WTC11 (cell line): ENCODE measurements at regions not wholly inside any gene's neighbourhood (a gene's known extent, or its start where the extent isn't known, plus 50 kb on each side); places are given as distances from the start of the nearest gene placed in this dataset.

ENCODE experiments used
- ATAC-seq: fragments of 200-7000 bp; cut with Tn5 transposase; 2 replicates; pipeline ENCODE4 v1.10.0; 2021; ENCODE audit warnings: mild to moderate bottlenecking, moderate library complexity
- CTCF ChIA-PET: fragments of 300-600 bp; sonication (Branson Sonifier 250); formaldehyde crosslinking; loops from one replicate; lab custom pipeline; 2021; ENCODE audit warnings: antibody characterized with exemption; lab: Charles Lee
- POLR2A ChIA-PET: fragments of 350-600 bp; sonication (Branson Sonifier 250); formaldehyde crosslinking; loops from one replicate; lab custom pipeline; 2021; ENCODE audit warnings: antibody characterized with exemption; lab: Charles Lee
- DNase-seq: peaks from one replicate; pipeline ENCODE4 v3.0.0; 2021; ENCODE audit warnings: low spot score
- H3K27ac Mint-ChIP-seq: 2 replicates; pipeline ENCODE4 v1.8.0; 2021; ENCODE audit warnings: mixed read lengths
- H3K27me3 Mint-ChIP-seq: 2 replicates; pipeline ENCODE4 v1.8.0; 2021; ENCODE audit warnings: low read depth, mild to moderate bottlenecking, moderate library complexity, mixed read lengths
- H3K36me3 Mint-ChIP-seq: 2 replicates; pipeline ENCODE4 v1.8.0; 2021; ENCODE audit warnings: mixed read lengths
- H3K4me1 Mint-ChIP-seq: 2 replicates; pipeline ENCODE4 v1.8.0; 2022; ENCODE audit warnings: mixed read lengths
- H3K4me3 Mint-ChIP-seq: 2 replicates; pipeline ENCODE4 v1.8.0; 2021; ENCODE audit warnings: mild to moderate bottlenecking, moderate library complexity, mixed read lengths
- H3K9me3 Mint-ChIP-seq: 2 replicates; pipeline ENCODE4 v1.8.0; 2021; ENCODE audit warnings: mixed read lengths
- ATF2 ChIP-seq: sonication (generic); formaldehyde crosslinking; IDR thresholded peaks from 2 replicates; pipeline ENCODE4 v1.8.1; 2022; ENCODE audit warnings: low read depth, missing genetic modification reagents, borderline replicate concordance
- ELF4 ChIP-seq: sonication (generic); formaldehyde crosslinking; IDR thresholded peaks from 2 replicates; pipeline ENCODE4 v1.8.1; 2022; ENCODE audit warnings: low read depth, mild to moderate bottlenecking, moderate library complexity, missing genetic modification reagents
- ETV6 ChIP-seq: sonication (generic); formaldehyde crosslinking; IDR thresholded peaks from 2 replicates; pipeline ENCODE4 v1.8.1; 2022; ENCODE audit warnings: mild to moderate bottlenecking, missing genetic modification reagents
- FOXP1 ChIP-seq: sonication (generic); formaldehyde crosslinking; IDR thresholded peaks from 2 replicates; pipeline ENCODE4 v1.8.0; 2022; ENCODE audit warnings: missing genetic modification reagents, mild to moderate bottlenecking, moderate library complexity, borderline replicate concordance
- GABPB1 ChIP-seq: sonication (generic); formaldehyde crosslinking; IDR thresholded peaks from 2 replicates; pipeline ENCODE4 v1.8.1; 2023; ENCODE audit warnings: mild to moderate bottlenecking, missing genetic modification reagents
- GRHL2 ChIP-seq: fragments of 250-450 bp; sonication (Bioruptor Pico); IDR thresholded peaks from 2 replicates; pipeline ENCODE4 v1.8.0; 2022; ENCODE audit warnings: mild to moderate bottlenecking, moderate library complexity; ENCODE audit not compliant: insufficient replicate concordance, severe bottlenecking
- MXD4 ChIP-seq: fragments of 250-450 bp; sonication (Bioruptor Pico); IDR thresholded peaks from 2 replicates; pipeline ENCODE4 v1.8.0; 2021; ENCODE audit warnings: mild to moderate bottlenecking, moderate library complexity, borderline replicate concordance
- NFATC4 ChIP-seq: fragments of 250-450 bp; sonication (Bioruptor Pico); IDR thresholded peaks from 2 replicates; pipeline ENCODE4 v1.9.0; 2021; ENCODE audit warnings: mild to moderate bottlenecking
- SOX15 ChIP-seq: fragments of 250-450 bp; sonication (Bioruptor Pico); IDR thresholded peaks from 2 replicates; pipeline ENCODE4 v1.9.0; 2021; ENCODE audit warnings: mild to moderate bottlenecking
- SP1 ChIP-seq: sonication (generic); formaldehyde crosslinking; conservative IDR thresholded peaks from 2 replicates; pipeline ENCODE4 v1.8.1; 2022; ENCODE audit warnings: missing genetic modification reagents
- TEAD1 ChIP-seq: sonication (generic); formaldehyde crosslinking; IDR thresholded peaks from 2 replicates; pipeline ENCODE4 v1.8.0; 2022; ENCODE audit warnings: mild to moderate bottlenecking, missing genetic modification reagents
- USF2 ChIP-seq: sonication (generic); formaldehyde crosslinking; IDR thresholded peaks from 2 replicates; pipeline ENCODE4 v1.8.1; 2023; ENCODE audit warnings: mild to moderate bottlenecking, missing genetic modification reagents, moderate library complexity
- ZNF396 ChIP-seq: fragments of 250-450 bp; sonication (Bioruptor Pico); IDR thresholded peaks from 2 replicates; pipeline ENCODE4 v1.8.0; 2021; ENCODE audit warnings: mild to moderate bottlenecking, moderate library complexity, borderline replicate concordance
- TF ChIP-seq, protein P1 (sequence below): sonication (generic); formaldehyde crosslinking; IDR thresholded peaks from 2 replicates; pipeline ENCODE4 v1.8.1; 2022; ENCODE audit warnings: mild to moderate bottlenecking, missing genetic modification reagents, moderate library complexity, borderline replicate concordance
- TF ChIP-seq, protein P2 (sequence below): fragments of 250-450 bp; sonication (Bioruptor Pico); IDR thresholded peaks from 2 replicates; pipeline ENCODE4 v1.8.0; 2021; ENCODE audit warnings: mild to moderate bottlenecking
- TF ChIP-seq, protein P3 (sequence below): sonication (generic); formaldehyde crosslinking; IDR thresholded peaks from 2 replicates; pipeline ENCODE4 v1.8.1; 2023; ENCODE audit warnings: mild to moderate bottlenecking, missing genetic modification reagents, borderline replicate concordance

DNA sequence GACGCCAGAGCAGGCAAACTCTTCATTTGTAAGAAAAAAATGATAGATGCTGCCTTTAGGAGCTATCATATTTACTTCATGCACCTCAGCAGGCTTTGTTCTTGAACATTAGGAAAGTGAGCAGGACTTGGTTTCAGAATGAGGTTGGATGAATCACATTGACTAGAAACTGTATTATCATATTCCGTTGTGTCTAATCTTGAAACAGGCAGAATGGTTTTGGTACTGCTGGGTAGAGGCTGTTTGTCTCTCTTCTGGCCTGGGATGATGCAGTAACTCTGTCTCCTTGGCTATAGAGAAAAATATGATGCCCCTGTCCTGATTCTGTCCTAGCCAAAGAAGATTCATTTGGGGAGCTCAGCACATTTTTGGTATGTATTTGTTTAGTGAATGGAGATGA is 344.2 kb upstream of the GRM7 start:
- H3K36me3 Mint-ChIP-seq = peaks cover 38% of the 10 kb centered on the region
- POLR2A ChIA-PET = no interaction called here
- H3K4me3 Mint-ChIP-seq = no peak overlapping the region
- TF ChIP-seq FOXP1 (no peak), SOX15 (CRISPR knock-in tag) (no peak), MXD4 (CRISPR knock-in tag) (no peak), SP1 (CRISPR knock-in tag) (no peak), ELF4 (CRISPR knock-in tag) (no peak), GABPB1 (CRISPR knock-in tag) (no peak), USF2 (no peak), GRHL2 (no peak), ATF2 (CRISPR knock-in tag) (no peak)
- TF ChIP-seq, protein P1, sequence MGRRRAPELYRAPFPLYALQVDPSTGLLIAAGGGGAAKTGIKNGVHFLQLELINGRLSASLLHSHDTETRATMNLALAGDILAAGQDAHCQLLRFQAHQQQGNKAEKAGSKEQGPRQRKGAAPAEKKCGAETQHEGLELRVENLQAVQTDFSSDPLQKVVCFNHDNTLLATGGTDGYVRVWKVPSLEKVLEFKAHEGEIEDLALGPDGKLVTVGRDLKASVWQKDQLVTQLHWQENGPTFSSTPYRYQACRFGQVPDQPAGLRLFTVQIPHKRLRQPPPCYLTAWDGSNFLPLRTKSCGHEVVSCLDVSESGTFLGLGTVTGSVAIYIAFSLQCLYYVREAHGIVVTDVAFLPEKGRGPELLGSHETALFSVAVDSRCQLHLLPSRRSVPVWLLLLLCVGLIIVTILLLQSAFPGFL (CRISPR knock-in tag) = no peak
- TF ChIP-seq, protein P2, sequence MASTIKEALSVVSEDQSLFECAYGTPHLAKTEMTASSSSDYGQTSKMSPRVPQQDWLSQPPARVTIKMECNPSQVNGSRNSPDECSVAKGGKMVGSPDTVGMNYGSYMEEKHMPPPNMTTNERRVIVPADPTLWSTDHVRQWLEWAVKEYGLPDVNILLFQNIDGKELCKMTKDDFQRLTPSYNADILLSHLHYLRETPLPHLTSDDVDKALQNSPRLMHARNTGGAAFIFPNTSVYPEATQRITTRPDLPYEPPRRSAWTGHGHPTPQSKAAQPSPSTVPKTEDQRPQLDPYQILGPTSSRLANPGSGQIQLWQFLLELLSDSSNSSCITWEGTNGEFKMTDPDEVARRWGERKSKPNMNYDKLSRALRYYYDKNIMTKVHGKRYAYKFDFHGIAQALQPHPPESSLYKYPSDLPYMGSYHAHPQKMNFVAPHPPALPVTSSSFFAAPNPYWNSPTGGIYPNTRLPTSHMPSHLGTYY (CRISPR knock-in tag) = no peak
- no peak overlapping the region for H3K27ac Mint-ChIP-seq
- DNase-seq (no peak), ATAC-seq (no peak)
- peaks cover 66% of the 10 kb centered on the region for H3K9me3 Mint-ChIP-seq
- H3K4me1 Mint-ChIP-seq = peaks cover 10% of the 10 kb centered on the region
- no peaks in the 10 kb centered on the region; the same call in 1 of the 2 replicates for H3K27me3 Mint-ChIP-seq
- CTCF ChIA-PET = no interaction called here

GRCh38 chr3:6518709-6519345 is 342.1 kb upstream of the GRM7 start:
- Mint-ChIP-seq H3K36me3 (peaks cover 41% of the 10 kb centered on the region), H3K4me3 (no peak overlapping the region), H3K27ac (peak overlapping the region; percentile 88), H3K9me3 (peaks cover 66% of the 10 kb centered on the region), H3K4me1 (peaks cover 10% of the 10 kb centered on the region), H3K27me3 (no peaks in the 10 kb centered on the region; the same call in 1 of the 2 replicates)
- no peak for TF ChIP-seq ZNF396 (CRISPR knock-in tag)
- no peak for TF ChIP-seq TEAD1
- TF ChIP-seq, protein P3, sequence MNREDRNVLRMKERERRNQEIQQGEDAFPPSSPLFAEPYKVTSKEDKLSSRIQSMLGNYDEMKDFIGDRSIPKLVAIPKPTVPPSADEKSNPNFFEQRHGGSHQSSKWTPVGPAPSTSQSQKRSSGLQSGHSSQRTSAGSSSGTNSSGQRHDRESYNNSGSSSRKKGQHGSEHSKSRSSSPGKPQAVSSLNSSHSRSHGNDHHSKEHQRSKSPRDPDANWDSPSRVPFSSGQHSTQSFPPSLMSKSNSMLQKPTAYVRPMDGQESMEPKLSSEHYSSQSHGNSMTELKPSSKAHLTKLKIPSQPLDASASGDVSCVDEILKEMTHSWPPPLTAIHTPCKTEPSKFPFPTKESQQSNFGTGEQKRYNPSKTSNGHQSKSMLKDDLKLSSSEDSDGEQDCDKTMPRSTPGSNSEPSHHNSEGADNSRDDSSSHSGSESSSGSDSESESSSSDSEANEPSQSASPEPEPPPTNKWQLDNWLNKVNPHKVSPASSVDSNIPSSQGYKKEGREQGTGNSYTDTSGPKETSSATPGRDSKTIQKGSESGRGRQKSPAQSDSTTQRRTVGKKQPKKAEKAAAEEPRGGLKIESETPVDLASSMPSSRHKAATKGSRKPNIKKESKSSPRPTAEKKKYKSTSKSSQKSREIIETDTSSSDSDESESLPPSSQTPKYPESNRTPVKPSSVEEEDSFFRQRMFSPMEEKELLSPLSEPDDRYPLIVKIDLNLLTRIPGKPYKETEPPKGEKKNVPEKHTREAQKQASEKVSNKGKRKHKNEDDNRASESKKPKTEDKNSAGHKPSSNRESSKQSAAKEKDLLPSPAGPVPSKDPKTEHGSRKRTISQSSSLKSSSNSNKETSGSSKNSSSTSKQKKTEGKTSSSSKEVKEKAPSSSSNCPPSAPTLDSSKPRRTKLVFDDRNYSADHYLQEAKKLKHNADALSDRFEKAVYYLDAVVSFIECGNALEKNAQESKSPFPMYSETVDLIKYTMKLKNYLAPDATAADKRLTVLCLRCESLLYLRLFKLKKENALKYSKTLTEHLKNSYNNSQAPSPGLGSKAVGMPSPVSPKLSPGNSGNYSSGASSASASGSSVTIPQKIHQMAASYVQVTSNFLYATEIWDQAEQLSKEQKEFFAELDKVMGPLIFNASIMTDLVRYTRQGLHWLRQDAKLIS = no peak
- no peak for TF ChIP-seq ETV6 (CRISPR knock-in tag)
- TF ChIP-seq NFATC4 (CRISPR knock-in tag) = no peak
- ChIA-PET CTCF (no interaction called here), POLR2A (no interaction called here)
- no peak for ATAC-seq
- DNase-seq = no peak
